Kidney epithelial cell (primary cell): ENCODE measurements at regions not wholly inside any gene's neighbourhood (a gene's known extent, or its start where the extent isn't known, plus 50 kb on each side); places are given as distances from the start of the nearest gene placed in this dataset.

Experiments used
- DNase-seq: peaks from one replicate; pipeline ENCODE4 v3.0.0-alpha.2; 2010; ENCODE audit warnings: low read depth
- H3K27me3 ChIP-seq: 2 replicates; pipeline ENCODE4 v1.6.0; 2011; ENCODE audit warnings: low read length; ENCODE audit not compliant: control insufficient read depth, insufficient read depth
- H3K36me3 ChIP-seq: 2 replicates; pipeline ENCODE4 v1.5.1; 2011; ENCODE audit warnings: low read length; ENCODE audit not compliant: control insufficient read depth, insufficient read depth
- H3K4me3 ChIP-seq: 2 replicates; pipeline ENCODE4 v1.5.1; 2011; ENCODE audit warnings: low read depth, mild to moderate bottlenecking, control low read depth, low read length
- TF ChIP-seq, protein P1 (sequence below): IDR thresholded peaks from 2 replicates; pipeline ENCODE4 v1.5.1; 2011; ENCODE audit warnings: mild to moderate bottlenecking, moderate library complexity, low read length, control low read depth, inconsistent platforms; ENCODE audit not compliant: insufficient read depth, poor library complexity, severe bottlenecking

DNA sequence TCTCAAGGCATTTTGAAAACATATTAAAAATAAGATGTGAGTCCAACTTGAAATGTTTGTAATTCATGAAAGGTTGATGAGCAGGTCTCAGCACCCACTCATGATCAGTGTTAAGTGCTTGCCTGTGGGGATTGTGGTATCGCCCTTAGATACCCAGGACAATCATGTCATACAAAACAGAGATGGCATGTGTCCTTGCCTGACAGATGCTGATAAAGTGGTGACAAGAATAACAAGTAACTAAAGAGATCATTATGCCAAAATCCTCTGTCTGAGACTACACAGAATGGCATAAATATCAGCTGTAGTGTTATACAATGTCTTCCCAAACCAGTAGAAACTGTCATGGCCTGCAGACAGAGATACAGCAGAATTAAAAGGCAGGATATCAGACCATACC, 930.3 kb downstream of the SUCLG1 start:
- Histone ChIP-seq H3K27me3 (no peaks in the 10 kb centered on the region), H3K4me3 (no peak overlapping the region), H3K36me3 (no peaks in the 10 kb centered on the region)
- no peak for DNase-seq
- TF ChIP-seq, protein P1, sequence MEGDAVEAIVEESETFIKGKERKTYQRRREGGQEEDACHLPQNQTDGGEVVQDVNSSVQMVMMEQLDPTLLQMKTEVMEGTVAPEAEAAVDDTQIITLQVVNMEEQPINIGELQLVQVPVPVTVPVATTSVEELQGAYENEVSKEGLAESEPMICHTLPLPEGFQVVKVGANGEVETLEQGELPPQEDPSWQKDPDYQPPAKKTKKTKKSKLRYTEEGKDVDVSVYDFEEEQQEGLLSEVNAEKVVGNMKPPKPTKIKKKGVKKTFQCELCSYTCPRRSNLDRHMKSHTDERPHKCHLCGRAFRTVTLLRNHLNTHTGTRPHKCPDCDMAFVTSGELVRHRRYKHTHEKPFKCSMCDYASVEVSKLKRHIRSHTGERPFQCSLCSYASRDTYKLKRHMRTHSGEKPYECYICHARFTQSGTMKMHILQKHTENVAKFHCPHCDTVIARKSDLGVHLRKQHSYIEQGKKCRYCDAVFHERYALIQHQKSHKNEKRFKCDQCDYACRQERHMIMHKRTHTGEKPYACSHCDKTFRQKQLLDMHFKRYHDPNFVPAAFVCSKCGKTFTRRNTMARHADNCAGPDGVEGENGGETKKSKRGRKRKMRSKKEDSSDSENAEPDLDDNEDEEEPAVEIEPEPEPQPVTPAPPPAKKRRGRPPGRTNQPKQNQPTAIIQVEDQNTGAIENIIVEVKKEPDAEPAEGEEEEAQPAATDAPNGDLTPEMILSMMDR: no peak

DNA sequence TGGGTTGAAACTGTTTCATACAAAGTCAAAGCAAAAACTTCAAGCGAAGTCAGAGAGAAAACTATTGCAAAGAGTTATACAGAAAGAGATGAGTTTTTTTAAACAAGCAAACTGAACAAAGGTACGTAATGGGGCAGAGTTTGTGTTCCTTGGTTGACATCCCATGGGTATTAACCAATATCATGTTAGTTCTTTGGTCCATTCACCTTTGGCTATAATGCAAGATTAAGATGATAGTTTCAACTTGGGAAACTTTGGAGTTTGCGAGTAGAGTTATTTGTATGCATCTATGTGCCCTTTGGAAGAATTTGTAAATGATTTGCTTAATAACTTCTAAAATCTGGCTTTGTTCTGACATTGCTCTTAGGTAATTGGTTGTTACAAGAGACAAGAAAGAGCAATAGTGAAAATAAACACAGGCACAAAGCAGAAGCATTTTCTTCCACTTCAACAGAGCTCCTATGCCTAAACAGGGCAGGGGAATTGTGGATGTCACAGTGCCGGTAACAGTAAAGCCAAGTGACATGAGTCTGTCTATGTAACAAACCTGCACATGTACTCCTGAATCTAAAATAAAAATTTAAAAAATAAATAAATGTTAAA, 936.1 kb downstream of the SUCLG1 start:
- TF ChIP-seq, protein P1: no peak

DNA sequence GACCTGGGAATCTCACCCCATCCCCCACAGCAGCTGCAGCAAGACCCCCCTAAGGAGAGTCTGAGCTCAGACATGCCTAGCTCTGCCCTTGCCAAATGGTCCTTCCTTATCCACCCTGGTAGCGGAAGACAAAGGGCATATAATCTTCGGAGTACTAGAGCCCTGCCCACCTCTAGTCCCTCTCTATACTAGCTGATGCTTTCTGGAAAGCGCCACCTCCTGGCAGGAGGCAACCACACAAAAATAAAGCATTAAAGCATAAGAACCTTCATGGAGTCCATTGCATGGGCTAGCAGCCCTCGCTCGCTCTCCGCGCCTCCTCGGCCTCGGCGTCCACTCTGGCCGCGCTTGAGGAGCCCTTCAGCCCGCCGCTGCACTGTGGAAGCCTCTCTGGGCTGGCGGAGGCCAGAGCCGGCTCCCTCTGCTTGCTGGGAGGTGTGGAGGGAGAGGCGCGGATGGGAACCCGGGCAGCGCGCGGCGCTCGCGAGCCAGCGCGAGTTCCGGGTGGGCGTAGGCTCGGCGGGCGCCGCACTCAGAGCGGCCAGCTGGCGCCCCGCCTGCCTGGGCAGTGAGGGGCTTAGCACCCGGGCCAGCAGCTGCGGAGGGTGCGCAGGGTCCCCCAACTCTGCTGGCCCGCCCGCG, 941.2 kb downstream of the SUCLG1 start:
- H3K36me3 ChIP-seq: no peaks in the 10 kb centered on the region
- H3K27me3 ChIP-seq: no peaks in the 10 kb centered on the region
- no peak for DNase-seq
- H3K4me3 ChIP-seq: no peak overlapping the region
- TF ChIP-seq, protein P1: no peak

More for the DNA sequence above, 936.1 kb downstream of the SUCLG1 start:
- Histone ChIP-seq H3K4me3 (no peak overlapping the region), H3K27me3 (no peaks in the 10 kb centered on the region), H3K36me3 (no peaks in the 10 kb centered on the region)
- DNase-seq: no peak

DNA sequence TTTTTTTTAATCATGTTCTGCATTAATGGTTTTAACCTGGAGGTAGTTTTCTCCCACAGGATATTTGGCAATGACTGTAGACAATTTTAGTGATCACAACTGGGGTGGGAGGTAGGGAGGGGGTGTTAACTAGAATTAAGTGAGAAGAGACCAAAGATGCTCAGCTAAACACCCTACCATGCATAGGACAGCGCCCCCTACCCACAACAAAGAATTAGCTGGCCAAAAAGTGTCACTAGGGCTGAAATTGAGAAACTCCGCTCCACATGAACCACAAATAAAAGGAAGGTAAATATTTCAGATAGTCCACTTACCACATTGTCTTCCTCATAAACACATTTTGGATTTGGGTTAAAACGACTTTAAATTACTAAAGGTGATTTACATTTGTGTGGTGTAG, 942.6 kb downstream of the SUCLG1 start:
- Histone ChIP-seq H3K27me3 (no peaks in the 10 kb centered on the region), H3K4me3 (no peak overlapping the region), H3K36me3 (no peaks in the 10 kb centered on the region)
- TF ChIP-seq, protein P1: peak; percentile 5
- DNase-seq: no peak

DNA sequence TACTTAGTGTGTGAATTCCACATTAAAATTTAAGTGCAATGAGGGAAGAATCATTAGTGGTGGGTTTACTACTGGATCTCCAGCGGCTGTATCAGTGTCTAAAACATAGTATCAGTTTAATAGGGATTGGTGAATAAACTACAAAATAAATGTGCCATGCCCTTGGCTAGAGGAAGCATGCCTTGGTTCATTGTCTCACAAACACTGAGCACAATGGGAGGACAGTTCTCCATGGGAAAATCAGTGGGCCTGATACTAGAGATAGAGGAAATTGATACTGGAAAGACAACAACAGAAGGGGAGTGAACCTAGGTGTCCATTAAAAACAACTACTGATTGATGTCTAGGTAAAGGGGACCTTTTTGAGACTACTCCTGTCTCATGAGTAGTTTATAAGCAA, 971.6 kb downstream of the SUCLG1 start:
- Histone ChIP-seq H3K36me3 (no peaks in the 10 kb centered on the region), H3K4me3 (no peak overlapping the region), H3K27me3 (no peaks in the 10 kb centered on the region)
- no peak for DNase-seq
- TF ChIP-seq, protein P1: no peak

DNA sequence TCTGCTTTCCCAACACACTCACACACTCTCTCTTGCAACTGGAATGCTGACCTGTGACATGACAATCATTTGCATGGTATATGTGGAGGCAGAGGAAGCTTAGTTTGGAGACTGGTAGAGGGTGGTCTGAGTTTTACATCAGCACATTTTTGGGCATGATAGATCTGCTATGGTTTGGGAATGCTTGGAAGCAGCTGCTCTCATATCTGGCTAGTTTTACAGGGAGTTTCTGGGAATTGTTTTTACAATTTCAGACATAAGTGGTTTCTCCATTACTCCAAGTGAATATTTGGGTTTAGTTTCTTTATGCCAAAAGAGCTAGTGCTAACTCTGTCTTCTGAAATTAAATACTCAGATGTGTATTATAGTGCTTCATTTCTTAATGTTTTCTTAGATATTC, 977.6 kb downstream of the SUCLG1 start:
- H3K36me3 ChIP-seq: no peaks in the 10 kb centered on the region
- DNase-seq: no peak
- H3K27me3 ChIP-seq: no peaks in the 10 kb centered on the region
- TF ChIP-seq, protein P1: no peak
- H3K4me3 ChIP-seq: no peak overlapping the region
